Neural cell (in vitro differentiated cells): ENCODE measurements at regions not wholly inside any gene's neighbourhood (a gene's known extent, or its start where the extent isn't known, plus 50 kb on each side); places are given as distances from the start of the nearest gene placed in this dataset.

ENCODE experiments used
- H2AFZ ChIP-seq: fragments of 200-600, 300-800 bp; sonication (generic), shearing (Covaris generic); 2 replicates; pipeline ENCODE4 v1.6.0; 2014; ENCODE audit warnings: low read depth, mild to moderate bottlenecking, antibody characterized with exemption, low read length, moderate library complexity
- H3F3A ChIP-seq: fragments of 200-600 bp; shearing (Covaris generic); 2 replicates; pipeline ENCODE4 v1.6.1; 2016; ENCODE audit warnings: mild to moderate bottlenecking, moderate library complexity, mixed read lengths, antibody characterized with exemption, low read length; ENCODE audit not compliant: insufficient read depth, poor library complexity, severe bottlenecking
- H3K27ac ChIP-seq: fragments of 200-600, 300-800 bp; sonication (generic), shearing (Covaris generic); 2 replicates; pipeline ENCODE4 v1.5.1; 2014; ENCODE audit warnings: mild to moderate bottlenecking, low read length, moderate library complexity
- H3K27me3 ChIP-seq: fragments of 300-800, 200-600 bp; sonication (generic), shearing (Covaris generic); 2 replicates; pipeline ENCODE4 v1.6.0; 2014; ENCODE audit warnings: mild to moderate bottlenecking, low read depth, low read length, moderate library complexity; ENCODE audit not compliant: insufficient read depth
- H3K36me3 ChIP-seq: fragments of 300-800, 200-600 bp; sonication (generic), shearing (Covaris generic); 2 replicates; pipeline ENCODE4 v1.5.1; 2014; ENCODE audit warnings: mild to moderate bottlenecking, antibody characterized with exemption, low read length, moderate library complexity; ENCODE audit not compliant: insufficient read depth
- H3K4me2 ChIP-seq: fragments of 300-800, 200-600 bp; sonication (generic), shearing (Covaris generic); 2 replicates; pipeline ENCODE4 v1.6.0; 2014; ENCODE audit warnings: mild to moderate bottlenecking, low read length
- H3K4me3 ChIP-seq: fragments of 300-800, 200-600 bp; sonication (generic), shearing (Covaris generic); 2 replicates; pipeline ENCODE4 v1.5.1; 2014; ENCODE audit warnings: mild to moderate bottlenecking, low read length, moderate library complexity
- H3K79me2 ChIP-seq: fragments of 200-600 bp; shearing (Covaris generic); replicated peaks from 2 replicates; pipeline ENCODE4 v1.6.0; 2014; ENCODE audit warnings: mild to moderate bottlenecking, low read length, moderate library complexity; ENCODE audit not compliant: insufficient read depth
- H3K9ac ChIP-seq: fragments of 300-800, 200-600 bp; sonication (generic), shearing (Covaris generic); 2 replicates; pipeline ENCODE4 v1.6.1; 2016; ENCODE audit warnings: mild to moderate bottlenecking, low read length, mixed read lengths
- H3K9me2 ChIP-seq: fragments of 200-600 bp; shearing (Covaris generic); 2 replicates; pipeline ENCODE4 v1.6.1; 2016; ENCODE audit warnings: mild to moderate bottlenecking, low read length, mixed read lengths; ENCODE audit not compliant: insufficient read depth
- H3K9me3 ChIP-seq: fragments of 200-600, 300-800 bp; sonication (generic), shearing (Covaris generic); 2 replicates; pipeline ENCODE4 v1.6.1; 2016; ENCODE audit warnings: mild to moderate bottlenecking, mixed run types, low read length, moderate library complexity, mixed read lengths
- H4K20me1 ChIP-seq: fragments of 200-600 bp; shearing (Covaris generic); 2 replicates; pipeline ENCODE4 v1.6.1; 2016; ENCODE audit warnings: mild to moderate bottlenecking, mixed run types; ENCODE audit not compliant: insufficient read depth
- CTCF ChIP-seq: fragments of 450-650 bp; IDR thresholded peaks from 2 replicates; pipeline ENCODE4 v1.5.1; 2014; ENCODE audit warnings: antibody characterized with exemption, mild to moderate bottlenecking, moderate library complexity; ENCODE audit not compliant: poor library complexity, severe bottlenecking
- EP300 ChIP-seq: fragments of 450-650 bp; conservative IDR thresholded peaks from 2 replicates; pipeline ENCODE4 v1.6.1; 2014; ENCODE audit warnings: antibody characterized with exemption, mild to moderate bottlenecking, moderate library complexity; ENCODE audit not compliant: poor library complexity, severe bottlenecking
- EZH2 ChIP-seq: fragments of 200-600, 300-800 bp; shearing (Covaris generic), sonication (generic); IDR thresholded peaks from 2 replicates; pipeline ENCODE4 v1.6.1; 2014; ENCODE audit warnings: antibody characterized with exemption, low read length, borderline replicate concordance, mild to moderate bottlenecking; ENCODE audit not compliant: insufficient read depth, poor library complexity, severe bottlenecking
- MXI1 ChIP-seq: fragments of 450-650 bp; conservative IDR thresholded peaks from 2 replicates; pipeline ENCODE4 v1.6.1; 2014; ENCODE audit warnings: antibody characterized with exemption, mild to moderate bottlenecking; ENCODE audit not compliant: poor library complexity, severe bottlenecking
- POLR2AphosphoS5 ChIP-seq: IDR thresholded peaks from 2 replicates; pipeline ENCODE4 v1.6.1; 2012
- RAD21 ChIP-seq: fragments of 450-650 bp; conservative IDR thresholded peaks from 2 replicates; pipeline ENCODE4 v1.6.1; 2014; ENCODE audit warnings: antibody characterized with exemption, mild to moderate bottlenecking, moderate library complexity
- REST ChIP-seq: IDR thresholded peaks from 2 replicates; pipeline ENCODE4 v1.6.1; 2012; ENCODE audit warnings: borderline replicate concordance
- SMC3 ChIP-seq: fragments of 450-650 bp; conservative IDR thresholded peaks from 2 replicates; pipeline ENCODE4 v1.6.1; 2014; ENCODE audit warnings: antibody characterized with exemption, mild to moderate bottlenecking, moderate library complexity; ENCODE audit not compliant: poor library complexity
- TAF1 ChIP-seq: IDR thresholded peaks from 2 replicates; pipeline ENCODE4 v1.6.1; 2012; ENCODE audit warnings: low read depth

GRCh38 chr10:130739016-130739756, 572.3 kb downstream of the TCERG1L start:
- Histone ChIP-seq H3K4me2 (no peak overlapping the region), H3K9ac (no peak overlapping the region), H3K4me3 (no peak overlapping the region), H3F3A (no peaks in the 10 kb centered on the region), H3K36me3 (no peaks in the 10 kb centered on the region), H3K9me2 (no peaks in the 10 kb centered on the region), H3K9me3 (no peaks in the 10 kb centered on the region), H2AFZ (no peak overlapping the region), H3K27ac (no peak overlapping the region), H3K79me2 (no peaks in the 10 kb centered on the region), H4K20me1 (no peaks in the 10 kb centered on the region), H3K27me3 (peaks cover 3% of the 10 kb centered on the region)
- TF ChIP-seq RAD21 (no peak), POLR2AphosphoS5 (no peak), MXI1 (no peak), TAF1 (no peak), CTCF (no peak), REST (no peak), EZH2 (no peak), SMC3 (no peak), EP300 (no peak)

- peaks cover 3% of the 10 kb centered on the region for H3K27me3 ChIP-seq
- H3K4me3 ChIP-seq: no peak overlapping the region
- TF ChIP-seq TAF1: no peak
- H3K9ac ChIP-seq: no peak overlapping the region
- H3F3A ChIP-seq: no peaks in the 10 kb centered on the region
- no peaks in the 10 kb centered on the region for H3K9me3 ChIP-seq
- no peaks in the 10 kb centered on the region for H3K9me2 ChIP-seq
- H4K20me1 ChIP-seq: no peaks in the 10 kb centered on the region
- no peak overlapping the region for H3K4me2 ChIP-seq
- no peak overlapping the region for H3K27ac ChIP-seq
- no peaks in the 10 kb centered on the region for H3K36me3 ChIP-seq
- H3K79me2 ChIP-seq: no peaks in the 10 kb centered on the region
- H2AFZ ChIP-seq: no peak overlapping the region
These were observed 571.8 kb downstream of the TCERG1L start for GRCh38 chr10:130739757-130740145.
